ENCODE measurements at regions not wholly inside any gene's neighbourhood (a gene's known extent, or its start where the extent isn't known, plus 50 kb on each side); places are given as distances from the start of the nearest gene placed in this dataset.
A peak's percentile ranks its signal among the peaks of the same experiment; 100 is the strongest.
"Not testable (repeated sequence)": the region's sequence is repeated elsewhere in the genome, so short reads cannot be mapped to it uniquely, and the experiment has no call there.

- FAIRE-seq: no peak
Measured at GRCh38 chr14:103232031-103232808, 101.8 kb upstream of the EIF5 start.

- no peak for FAIRE-seq
Measured at GRCh38 chr14:103232831-103233319, 101.2 kb upstream of the EIF5 start.

- FAIRE-seq: no peak
Measured at GRCh38 chr14:103233328-103233727, 100.7 kb upstream of the EIF5 start.

DNA sequence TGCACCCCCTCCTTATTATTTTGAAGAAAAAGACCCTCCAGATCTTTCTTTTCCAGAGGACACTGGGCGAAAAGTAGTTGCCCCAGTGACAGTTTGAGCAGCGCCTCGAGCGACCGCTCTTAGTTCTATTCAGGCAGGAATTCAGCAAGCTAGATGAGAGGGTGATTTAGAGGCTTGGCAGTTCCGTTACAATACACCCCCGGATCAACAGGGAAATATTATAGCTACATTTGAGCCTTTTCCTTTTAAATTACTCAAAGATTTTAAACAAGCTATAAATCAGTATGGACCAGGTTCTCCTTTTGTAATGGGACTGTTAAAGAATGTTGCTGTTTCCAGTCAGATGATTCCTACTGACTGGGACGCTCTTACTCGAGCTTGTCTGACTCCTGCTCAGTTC lies 99.2 kb upstream of the EIF5 start:
- not testable (repeated sequence) for FAIRE-seq

DNA sequence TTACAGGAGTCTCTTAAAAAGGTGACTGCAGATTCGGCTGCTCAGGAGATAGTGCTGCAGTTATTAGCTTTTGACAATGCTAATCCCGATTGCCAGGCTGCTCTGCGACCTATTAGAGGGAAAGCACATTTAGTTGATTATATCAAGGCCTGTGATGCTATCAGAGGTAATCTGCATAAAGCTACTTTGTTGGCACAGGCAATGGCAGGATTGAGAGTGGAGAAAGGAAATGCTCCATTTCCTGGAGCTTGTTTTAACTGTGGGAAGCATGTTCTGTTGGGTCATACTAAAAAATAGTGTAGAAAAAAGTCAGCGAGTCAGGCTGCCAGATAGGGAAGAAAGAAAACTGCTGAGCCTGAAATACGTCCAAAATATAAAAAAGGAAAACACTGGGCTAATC lies 98.5 kb upstream of the EIF5 start:
- not testable (repeated sequence) for FAIRE-seq

DNA sequence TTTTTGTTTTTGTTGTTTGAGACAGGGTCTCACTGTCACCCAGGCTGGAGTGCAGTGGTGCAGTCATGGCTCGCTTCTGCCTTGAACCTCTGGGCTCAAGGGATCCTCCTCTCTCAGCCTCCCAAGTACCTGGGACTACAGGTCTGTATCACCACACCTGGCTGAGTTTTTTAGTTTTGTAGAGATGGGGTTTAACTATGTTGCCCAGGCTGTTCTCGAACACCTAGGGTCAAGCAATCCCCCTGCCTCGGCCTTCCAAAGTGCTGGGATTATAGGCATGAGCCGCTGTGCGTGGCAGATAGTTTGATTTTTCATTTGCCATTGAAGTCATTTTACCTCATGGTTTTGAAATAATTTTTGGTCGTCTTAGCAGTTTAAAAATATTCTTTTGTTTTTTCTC lies 94.3 kb upstream of the EIF5 start:
- FAIRE-seq: no peak

- FAIRE-seq: no peak
Measured at GRCh38 chr14:103241531-103241930, 92.5 kb upstream of the EIF5 start.

GRCh38 chr14:103243764-103244737 lies 90.0 kb upstream of the EIF5 start:
- no peak for FAIRE-seq

GRCh38 chr14:103245624-103246031 lies 88.4 kb upstream of the EIF5 start:
- not testable (repeated sequence) for FAIRE-seq

DNA sequence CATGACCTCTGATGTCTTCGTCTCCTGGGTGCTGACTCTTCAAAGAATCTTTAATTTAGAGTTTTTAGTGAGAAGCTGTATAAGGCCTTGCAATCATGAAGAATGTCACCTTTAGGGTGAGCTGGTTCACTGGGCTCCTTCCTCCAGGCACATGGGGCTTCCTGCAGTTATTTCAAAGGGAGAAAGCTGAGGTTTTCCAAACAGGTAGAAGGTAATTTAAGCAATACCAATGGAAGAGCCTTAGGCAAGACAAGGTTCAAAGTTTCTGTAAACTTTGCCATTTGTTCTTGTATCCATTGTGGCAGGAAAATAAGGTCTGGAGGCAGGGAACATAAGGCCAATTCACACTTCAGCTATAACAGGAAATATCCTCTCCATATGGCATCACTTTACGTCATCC lies 88.0 kb upstream of the EIF5 start:
- FAIRE-seq: no peak

DNA sequence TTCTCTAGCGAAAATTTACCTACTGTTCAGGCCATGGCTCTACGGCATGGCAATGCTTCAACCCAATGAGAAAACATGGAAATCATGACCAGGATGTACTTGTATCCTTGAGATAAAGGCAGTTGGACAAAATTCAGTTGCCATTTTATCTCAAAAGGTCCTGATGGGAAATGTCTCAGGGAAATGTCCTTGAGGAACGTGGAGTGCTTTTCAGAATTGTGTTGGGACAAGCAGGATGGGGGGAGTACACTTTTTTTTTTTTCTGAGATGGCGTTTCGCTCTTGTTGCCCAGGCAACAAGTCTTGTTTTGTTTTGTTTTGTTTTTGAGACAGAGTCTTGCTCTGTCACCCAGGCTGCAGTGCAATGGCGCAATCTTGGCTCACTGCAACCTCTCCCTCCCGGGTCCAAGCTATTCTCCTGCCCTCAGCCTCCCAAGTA lies 86.8 kb upstream of the EIF5 start:
- no peak for FAIRE-seq

- no peak for FAIRE-seq
Measured at GRCh38 chr14:103250181-103250580, 83.9 kb upstream of the EIF5 start.

GRCh38 chr14:103250874-103251273 lies 83.2 kb upstream of the EIF5 start:
- no peak for FAIRE-seq

DNA sequence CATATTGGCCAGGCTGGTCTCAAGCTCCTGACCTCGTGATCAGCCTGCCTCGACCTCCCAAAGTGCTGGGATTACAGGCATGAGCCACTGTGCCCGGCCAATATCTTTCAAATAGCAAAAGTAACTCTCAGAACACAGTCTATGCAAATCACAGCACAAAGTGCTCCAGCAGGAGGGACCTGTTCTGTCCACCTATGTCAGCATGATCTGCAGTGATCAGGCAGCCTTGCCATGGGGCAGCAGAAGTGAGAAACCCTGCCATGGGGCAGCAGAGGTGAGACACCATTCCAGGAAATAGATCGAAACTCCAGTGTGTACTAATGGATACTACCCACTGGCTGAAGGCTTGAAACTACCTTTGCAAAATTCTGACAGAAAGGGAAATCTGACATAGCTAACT lies 78.5 kb upstream of the EIF5 start:
- no peak for FAIRE-seq

- FAIRE-seq: no peak
Measured at GRCh38 chr14:103256406-103256805, 77.6 kb upstream of the EIF5 start.

GRCh38 chr14:103257211-103257962 lies 76.7 kb upstream of the EIF5 start:
- FAIRE-seq: no peak

- FAIRE-seq: no peak
Measured at GRCh38 chr14:103258211-103258610, 75.8 kb upstream of the EIF5 start.

GRCh38 chr14:103259184-103259583 lies 74.9 kb upstream of the EIF5 start:
- FAIRE-seq: no peak

DNA sequence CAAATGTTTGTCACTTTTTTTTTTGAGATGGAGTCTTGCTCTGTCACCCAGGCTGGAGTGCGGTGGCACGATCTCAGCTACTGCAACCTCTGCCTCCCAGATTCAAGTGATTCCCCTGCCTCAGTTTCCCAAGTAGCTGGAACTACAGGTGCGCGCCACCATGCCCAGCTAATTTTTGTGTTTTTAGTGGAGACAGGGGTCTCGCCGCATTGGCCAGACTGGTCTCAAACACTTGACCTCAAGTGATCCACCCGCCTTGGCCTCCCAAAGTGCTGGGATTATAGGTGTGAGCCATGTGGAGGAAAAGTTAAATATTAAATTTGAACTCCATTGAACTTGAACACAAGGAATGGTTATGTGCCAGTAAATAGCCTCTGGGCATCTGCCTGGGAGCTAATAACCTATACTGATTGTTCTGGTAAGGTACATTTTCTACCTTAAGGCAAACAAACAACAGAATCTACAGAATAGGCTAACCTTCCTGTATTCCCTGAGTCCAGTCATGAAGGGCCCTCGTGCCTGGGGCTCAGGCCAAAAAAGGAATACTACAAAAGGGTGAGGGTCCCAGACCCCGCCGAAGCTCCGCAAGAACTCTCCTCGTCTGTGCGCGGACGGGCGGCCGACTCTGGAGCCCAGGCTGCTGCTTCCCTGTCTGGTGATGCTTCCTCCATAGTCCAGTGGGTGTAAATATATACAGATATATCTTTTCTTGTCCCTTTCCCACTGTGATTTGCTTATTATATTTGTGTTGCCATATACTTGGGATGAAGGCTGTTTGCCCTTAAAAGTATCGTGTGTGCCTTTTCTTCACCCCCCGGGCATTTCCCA lies 74.0 kb upstream of the EIF5 start:
- no peak for FAIRE-seq

DNA sequence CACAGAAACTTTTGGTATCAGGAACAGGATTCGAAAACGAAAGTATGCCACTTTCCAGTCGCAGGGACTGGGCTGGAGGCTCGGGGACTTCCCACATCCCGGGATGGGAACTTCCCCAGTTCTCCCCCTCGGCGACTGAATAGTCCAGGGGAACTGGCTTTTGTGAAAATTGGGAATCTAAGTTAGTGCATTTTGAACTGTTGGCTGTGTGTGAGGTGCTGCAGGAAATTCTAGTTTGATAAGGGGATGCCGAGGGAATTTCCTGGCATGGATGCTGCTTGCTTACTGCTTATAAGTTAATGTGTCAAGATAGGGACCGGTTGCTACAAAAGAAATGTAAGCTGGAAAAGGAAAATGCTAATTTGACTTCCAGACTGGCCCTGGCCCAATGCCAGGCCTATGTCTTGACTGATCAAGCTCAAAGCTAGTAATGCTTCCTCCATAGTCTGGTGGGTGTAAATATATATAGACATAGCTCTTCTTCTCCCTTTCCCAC lies 73.4 kb upstream of the EIF5 start:
- peak; percentile 68 for FAIRE-seq

GRCh38 chr14:103267226-103267910 lies 66.7 kb upstream of the EIF5 start:
- FAIRE-seq: no peak
